DMS114 treated with DMSO at 0.1 percent for 48 hours (cell line): ENCODE measurements at regions not wholly inside any gene's neighbourhood (a gene's known extent, or its start where the extent isn't known, plus 50 kb on each side); places are given as distances from the start of the nearest gene placed in this dataset.

Experiments
- DNase-seq: peaks from one replicate; lab custom pipeline; 2025; ENCODE audit not compliant: unreplicated experiment; lab: John Stamatoyannopoulos, UW

GRCh38 chr2:222064286-222064685, 234.5 kb downstream of the PAX3 start:
- DNase-seq: no peak

- DNase-seq: no peak
Observed at GRCh38 chr2:222058819-222059445, 239.9 kb downstream of the PAX3 start.

GRCh38 chr2:222057347-222058073, 241.3 kb downstream of the PAX3 start:
- DNase-seq: peak; percentile 39

GRCh38 chr2:222055328-222055727, 243.5 kb downstream of the PAX3 start:
- no peak for DNase-seq

DNA sequence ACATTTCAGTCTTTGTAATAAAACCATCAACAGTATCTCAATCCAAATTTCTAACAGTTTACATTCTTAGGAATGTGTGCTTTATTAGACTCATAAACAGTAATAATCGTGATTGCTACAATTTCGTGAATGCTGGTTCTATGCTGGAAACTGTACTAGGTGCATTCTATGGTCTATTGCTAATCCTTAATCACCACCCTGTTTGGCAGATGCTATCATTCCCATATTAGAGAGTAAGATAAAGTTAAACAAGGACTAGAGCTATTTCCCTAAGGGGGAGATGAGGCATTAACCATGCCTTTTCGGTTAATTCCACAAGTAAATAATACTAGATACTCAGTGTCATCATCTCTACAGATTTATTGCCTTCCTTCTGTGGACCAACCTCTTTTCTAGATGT, 244.0 kb downstream of the PAX3 start:
- no peak for DNase-seq

DNA sequence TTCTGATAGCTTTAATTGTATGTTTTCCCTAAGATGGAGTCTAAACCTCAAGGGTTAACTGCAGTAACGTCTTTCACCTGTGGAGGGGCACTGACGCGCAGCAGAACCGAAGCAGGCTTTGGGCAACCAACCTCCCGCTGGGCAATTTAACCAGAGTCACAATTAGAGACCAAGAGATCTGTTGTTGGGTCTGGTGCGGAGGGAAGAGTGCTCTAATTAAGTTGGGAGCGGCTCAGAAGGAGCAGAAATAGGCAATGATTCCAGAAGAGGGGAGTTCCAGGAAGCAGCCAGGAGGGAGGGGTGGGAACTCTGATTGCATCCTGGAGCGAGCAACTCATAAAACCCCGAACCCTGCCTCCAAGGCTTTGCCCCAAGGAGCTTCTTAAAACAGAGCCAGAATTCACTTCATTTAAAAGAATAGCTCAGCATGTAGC, 245.8 kb downstream of the PAX3 start:
- no peak for DNase-seq

DNA sequence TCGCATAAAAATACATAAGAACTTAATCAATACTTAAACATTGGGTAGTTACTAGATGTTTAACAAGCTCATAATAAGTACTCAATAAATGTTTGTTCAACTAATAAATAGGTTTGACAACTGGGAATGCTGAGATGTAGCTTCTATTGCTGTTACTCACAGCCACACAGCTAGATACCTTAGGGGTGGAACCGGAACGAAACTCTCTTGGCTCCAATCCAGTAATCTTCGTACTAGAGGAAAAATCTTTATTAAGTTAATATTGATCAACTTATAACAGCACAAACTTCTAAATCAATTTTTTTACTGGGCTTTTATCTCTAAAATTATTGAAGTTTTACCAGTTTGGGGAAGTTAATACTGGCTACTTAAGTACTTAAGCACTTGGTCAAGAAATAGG, 247.8 kb downstream of the PAX3 start:
- no peak for DNase-seq

- no peak for DNase-seq
Observed at GRCh38 chr2:222049946-222050345, 248.9 kb downstream of the PAX3 start.

DNA sequence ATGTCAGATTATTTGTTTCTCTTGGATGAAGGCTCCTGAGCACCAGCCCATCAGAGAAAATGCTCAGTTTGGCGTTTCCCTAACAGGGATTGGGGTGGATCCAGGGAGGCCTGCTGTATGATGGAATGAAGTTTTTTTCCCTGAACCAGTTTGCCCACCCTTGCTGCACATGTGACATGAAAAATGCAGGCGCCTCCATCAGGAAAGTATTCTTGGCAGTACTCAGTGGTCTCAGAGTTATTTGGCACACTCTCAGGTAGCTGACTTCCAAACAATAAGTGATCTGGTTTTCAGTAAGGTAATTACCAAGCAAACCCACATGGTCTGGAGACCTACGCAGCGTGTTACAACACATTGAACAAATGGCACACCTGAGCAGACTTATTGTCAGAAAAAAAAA, 254.9 kb downstream of the PAX3 start:
- no peak for DNase-seq

GRCh38 chr2:222042666-222043065, 256.1 kb downstream of the PAX3 start:
- no peak for DNase-seq

- DNase-seq: no peak
Observed at GRCh38 chr2:222040333-222040732, 258.5 kb downstream of the PAX3 start.

GRCh38 chr2:222039821-222040220, 259.0 kb downstream of the PAX3 start:
- no peak for DNase-seq

- DNase-seq: peak; percentile 33
Observed at GRCh38 chr2:222038067-222038802, 260.6 kb downstream of the PAX3 start.

- DNase-seq: no peak
Observed at GRCh38 chr2:222037211-222037610, 261.6 kb downstream of the PAX3 start.

GRCh38 chr2:222034058-222034457, 264.7 kb downstream of the PAX3 start:
- DNase-seq: no peak

DNA sequence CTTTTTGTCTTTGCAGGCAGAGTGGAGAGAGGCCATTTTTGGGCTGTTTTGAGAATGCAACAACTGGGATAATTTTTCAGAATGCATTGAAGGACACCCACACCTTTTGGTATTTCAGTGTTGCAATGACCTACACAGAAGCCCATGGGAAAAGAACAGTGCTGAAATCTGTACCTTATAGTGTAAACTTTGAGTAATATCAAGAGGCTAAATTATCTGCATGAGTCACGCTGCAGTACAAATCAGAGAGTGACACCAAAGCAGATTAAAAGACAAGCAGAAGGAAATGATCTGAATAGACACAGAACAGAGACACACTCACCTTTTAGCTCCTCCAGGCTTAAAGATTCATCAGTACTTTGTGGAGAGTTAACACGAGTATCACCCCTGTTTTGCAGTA, 265.3 kb downstream of the PAX3 start:
- no peak for DNase-seq

- no peak for DNase-seq
Observed at GRCh38 chr2:222025881-222026271, 272.9 kb downstream of the PAX3 start.

GRCh38 chr2:222024932-222025880, 273.6 kb downstream of the PAX3 start:
- DNase-seq: peak; percentile 42

DNA sequence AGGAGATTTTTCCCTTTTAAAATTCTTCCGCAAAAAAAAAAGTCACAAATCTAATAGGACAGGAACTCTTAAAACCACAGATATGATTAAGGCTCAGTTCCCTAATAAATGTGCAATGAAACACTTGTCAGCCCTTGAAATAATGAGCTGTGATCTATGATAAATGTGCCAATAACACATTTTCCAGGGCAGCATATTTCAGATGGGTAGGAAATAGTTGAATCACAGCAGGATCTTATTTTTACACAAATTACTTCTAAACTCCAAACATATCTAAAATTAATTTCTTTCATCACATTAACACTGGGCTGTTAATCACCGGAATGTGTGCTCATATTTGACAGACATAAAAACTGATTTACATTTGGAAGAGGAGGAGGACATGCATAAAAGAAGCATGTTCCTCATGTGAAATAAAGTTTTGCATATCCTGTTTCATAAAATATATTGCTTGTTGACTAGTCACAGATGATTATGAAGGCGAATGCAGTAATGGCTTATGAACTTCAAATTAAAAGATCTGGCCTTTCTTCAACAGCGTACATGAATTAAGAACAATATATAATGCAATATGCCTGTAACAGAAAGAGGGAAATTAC, 281.4 kb downstream of the PAX3 start:
- DNase-seq: no peak

- DNase-seq: no peak
Observed at GRCh38 chr2:222013889-222014288, 284.9 kb downstream of the PAX3 start.

DNA sequence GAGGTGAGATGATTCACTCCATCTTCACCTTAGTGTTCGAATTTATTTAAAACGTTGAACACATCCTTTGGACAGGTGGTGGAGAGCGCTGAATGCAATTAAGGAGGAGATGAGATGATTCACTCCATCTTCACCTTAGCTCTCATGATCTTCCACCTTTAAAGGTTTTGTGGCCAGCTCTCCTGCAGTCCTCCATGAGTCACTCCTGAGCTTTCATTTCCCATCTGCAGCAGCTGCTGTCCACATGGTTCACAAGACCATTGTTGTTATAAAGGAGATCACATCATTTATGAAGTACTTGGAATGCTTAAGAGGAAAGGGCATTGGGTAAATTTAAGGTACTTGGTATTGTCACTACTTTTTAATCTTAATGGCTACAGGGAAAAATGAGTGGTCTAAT, 298.5 kb downstream of the PAX3 start:
- no peak for DNase-seq
